ENCODE measurements at regions not wholly inside any gene's neighbourhood (a gene's known extent, or its start where the extent isn't known, plus 50 kb on each side); places are given as distances from the start of the nearest gene placed in this dataset.

- no peaks in the 10 kb centered on the region for H3K4me1 ChIP-seq
- WGBS (ENCODE audit: insufficient coverage, low coverage, low lambda C conversion rate, missing lambda C conversion rate): 78% methylated on average over 3 of the region's 6 CpGs
- DNase-seq: no peak
- ATAC-seq: no peak
- no peaks in the 10 kb centered on the region for H3K27me3 ChIP-seq
- intact Hi-C loops (cut with DNase I): no loop called here
- H3K9me3 ChIP-seq: no peaks in the 10 kb centered on the region
- no peak overlapping the region for H3K27ac ChIP-seq
- H3K36me3 ChIP-seq: no peaks in the 10 kb centered on the region
- TF ChIP-seq POLR2A (IDR thresholded peaks at IDR 0.05) (no peak), CTCF (IDR thresholded peaks at IDR 0.05) (no peak)
- no peak overlapping the region for H3K4me3 ChIP-seq
These were observed 62.7 kb upstream of the CPLX2 start for GRCh38 chr5:175808711-175809110.

- Histone ChIP-seq H3K27ac (no peak overlapping the region), H3K27me3 (no peaks in the 10 kb centered on the region), H3K4me1 (no peaks in the 10 kb centered on the region), H3K4me3 (no peak overlapping the region), H3K36me3 (no peaks in the 10 kb centered on the region), H3K9me3 (no peaks in the 10 kb centered on the region)
- TF ChIP-seq CTCF (IDR thresholded peaks at IDR 0.05) (no peak), POLR2A (IDR thresholded peaks at IDR 0.05) (no peak)
- WGBS (ENCODE audit: insufficient coverage, low coverage, low lambda C conversion rate, missing lambda C conversion rate): 52% methylated on average over 13 of the region's 14 CpGs
- intact Hi-C loops (cut with DNase I): no loop called here
- DNase-seq (no peak), ATAC-seq (no peak)
These were observed 61.8 kb upstream of the CPLX2 start for GRCh38 chr5:175809531-175810121.

GRCh38 chr5:175810457-175810856 is 60.9 kb upstream of the CPLX2 start:
- TF ChIP-seq POLR2A (IDR thresholded peaks at IDR 0.05) (no peak), CTCF (IDR thresholded peaks at IDR 0.05) (no peak)
- no peaks in the 10 kb centered on the region for H3K9me3 ChIP-seq
- no peak for DNase-seq
- H3K36me3 ChIP-seq: no peaks in the 10 kb centered on the region
- H3K27ac ChIP-seq: no peak overlapping the region
- intact Hi-C loops (cut with DNase I): no loop called here
- H3K4me1 ChIP-seq: no peaks in the 10 kb centered on the region
- ATAC-seq: no peak
- H3K4me3 ChIP-seq: no peak overlapping the region
- WGBS (ENCODE audit: insufficient coverage, low coverage, low lambda C conversion rate, missing lambda C conversion rate): 61% methylated on average over 2 of the region's 2 CpGs
- no peaks in the 10 kb centered on the region for H3K27me3 ChIP-seq

- intact Hi-C loops (cut with DNase I): no loop called here
- no peaks in the 10 kb centered on the region for H3K27me3 ChIP-seq
- 80% methylated on average over 1 of the region's 2 CpGs for WGBS (ENCODE audit: insufficient coverage, low coverage, low lambda C conversion rate, missing lambda C conversion rate)
- H3K4me1 ChIP-seq: no peaks in the 10 kb centered on the region
- H3K36me3 ChIP-seq: no peaks in the 10 kb centered on the region
- no peak for DNase-seq
- no peak overlapping the region for H3K4me3 ChIP-seq
- H3K9me3 ChIP-seq: no peaks in the 10 kb centered on the region
- TF ChIP-seq POLR2A (IDR thresholded peaks at IDR 0.05) (no peak), CTCF (IDR thresholded peaks at IDR 0.05) (no peak)
- no peak overlapping the region for H3K27ac ChIP-seq
- no peak for ATAC-seq
These were observed 59.8 kb upstream of the CPLX2 start for GRCh38 chr5:175811589-175811988.

All from right lobe of liver (tissue), 6 donors.